ENCODE measurements at regions not wholly inside any gene's neighbourhood (a gene's known extent, or its start where the extent isn't known, plus 50 kb on each side); places are given as distances from the start of the nearest gene placed in this dataset.

GRCh38 chr3:75089841-75090240 is 475.4 kb upstream of the CNTN3 start:
- Histone ChIP-seq H3K4me3 (ENCODE audit: low read depth, low read length) (no peak overlapping the region), H3K27me3 (ENCODE audit: control insufficient read depth, insufficient read depth, low read length) (no peaks in the 10 kb centered on the region), H3K36me3 (ENCODE audit: control insufficient read depth, insufficient read depth, low read length) (no peaks in the 10 kb centered on the region)
- TF ChIP-seq CTCF (IDR thresholded peaks at IDR 0.05; ENCODE audit: insufficient read depth, low read length, poor library complexity, severe bottlenecking), result no peak
- DNase-seq (ENCODE audit: low read depth), result no peak

- no peak overlapping the region for H3K4me3 ChIP-seq (ENCODE audit: low read depth, low read length)
- no peaks in the 10 kb centered on the region for H3K36me3 ChIP-seq (ENCODE audit: control insufficient read depth, insufficient read depth, low read length)
- no peak for TF ChIP-seq CTCF (IDR thresholded peaks at IDR 0.05; ENCODE audit: insufficient read depth, low read length, poor library complexity, severe bottlenecking)
- H3K27me3 ChIP-seq (ENCODE audit: control insufficient read depth, insufficient read depth, low read length), result no peaks in the 10 kb centered on the region
- no peak for DNase-seq (ENCODE audit: low read depth)
These were observed 487.1 kb upstream of the CNTN3 start for GRCh38 chr3:75101329-75102147.

- TF ChIP-seq CTCF (IDR thresholded peaks at IDR 0.05; ENCODE audit: insufficient read depth, low read length, poor library complexity, severe bottlenecking), result no peak
- DNase-seq (ENCODE audit: low read depth), result no peak
- H3K27me3 ChIP-seq (ENCODE audit: control insufficient read depth, insufficient read depth, low read length), result no peaks in the 10 kb centered on the region
- H3K4me3 ChIP-seq (ENCODE audit: low read depth, low read length), result no peak overlapping the region
- no peaks in the 10 kb centered on the region for H3K36me3 ChIP-seq (ENCODE audit: control insufficient read depth, insufficient read depth, low read length)
These were observed 496.3 kb upstream of the CNTN3 start for GRCh38 chr3:75110741-75111140.

- H3K4me3 ChIP-seq (ENCODE audit: low read depth, low read length), result no peak overlapping the region
- H3K36me3 ChIP-seq (ENCODE audit: control insufficient read depth, insufficient read depth, low read length), result no peaks in the 10 kb centered on the region
- no peaks in the 10 kb centered on the region for H3K27me3 ChIP-seq (ENCODE audit: control insufficient read depth, insufficient read depth, low read length)
- TF ChIP-seq CTCF (IDR thresholded peaks at IDR 0.05; ENCODE audit: insufficient read depth, low read length, poor library complexity, severe bottlenecking), result no peak
- no peak for DNase-seq (ENCODE audit: low read depth)
These were observed 501.2 kb upstream of the CNTN3 start for GRCh38 chr3:75115695-75116094.

- H3K27me3 ChIP-seq (ENCODE audit: control insufficient read depth, insufficient read depth, low read length), result no peaks in the 10 kb centered on the region
- no peak overlapping the region for H3K4me3 ChIP-seq (ENCODE audit: low read depth, low read length)
- no peaks in the 10 kb centered on the region for H3K36me3 ChIP-seq (ENCODE audit: control insufficient read depth, insufficient read depth, low read length)
- no peak for TF ChIP-seq CTCF (IDR thresholded peaks at IDR 0.05; ENCODE audit: insufficient read depth, low read length, poor library complexity, severe bottlenecking)
- DNase-seq (ENCODE audit: low read depth), result no peak
These were observed 504.3 kb upstream of the CNTN3 start for GRCh38 chr3:75118779-75119178.

GRCh38 chr3:75126556-75126955 is 512.1 kb upstream of the CNTN3 start:
- H3K27me3 ChIP-seq (ENCODE audit: control insufficient read depth, insufficient read depth, low read length), result no peaks in the 10 kb centered on the region
- no peak for TF ChIP-seq CTCF (IDR thresholded peaks at IDR 0.05; ENCODE audit: insufficient read depth, low read length, poor library complexity, severe bottlenecking)
- H3K4me3 ChIP-seq (ENCODE audit: low read depth, low read length), result no peak overlapping the region
- DNase-seq (ENCODE audit: low read depth), result no peak
- H3K36me3 ChIP-seq (ENCODE audit: control insufficient read depth, insufficient read depth, low read length), result no peaks in the 10 kb centered on the region
